MM.1S (cell line): ENCODE measurements at regions not wholly inside any gene's neighbourhood (a gene's known extent, or its start where the extent isn't known, plus 50 kb on each side); places are given as distances from the start of the nearest gene placed in this dataset.

ENCODE experiments used
- DNase-seq: peaks from one replicate; pipeline ENCODE4 v3.0.0-alpha.2; 2015
- H2AFZ ChIP-seq: fragments of 300-600 bp; sonication (generic); 2 replicates; pipeline ENCODE4 v1.6.0; 2016; ENCODE audit warnings: antibody characterized with exemption, low read length
- H3F3A ChIP-seq: fragments of 300-600 bp; sonication (generic); 2 replicates; pipeline ENCODE4 v1.6.1; 2016; ENCODE audit warnings: mild to moderate bottlenecking, antibody characterized with exemption, low read length, moderate library complexity, mixed read lengths; ENCODE audit not compliant: insufficient read depth
- H3K27ac ChIP-seq: fragments of 300-600 bp; sonication (generic); 2 replicates; pipeline ENCODE4 v1.5.1; 2016; ENCODE audit warnings: mild to moderate bottlenecking, low read length
- H3K27me3 ChIP-seq: fragments of 300-600 bp; sonication (generic); replicated peaks from 2 replicates; pipeline ENCODE4 v1.6.0; 2016; ENCODE audit warnings: low read length; ENCODE audit not compliant: insufficient read depth
- H3K36me3 ChIP-seq: fragments of 300-600 bp; sonication (generic); replicated peaks from 2 replicates; pipeline ENCODE4 v1.6.1; 2016; ENCODE audit warnings: mild to moderate bottlenecking, low read length, mixed read lengths; ENCODE audit not compliant: insufficient read depth
- H3K4me1 ChIP-seq: fragments of 300-600 bp; sonication (generic); 2 replicates; pipeline ENCODE4 v1.6.1; 2016; ENCODE audit warnings: low read length, mixed read lengths
- H3K4me2 ChIP-seq: fragments of 300-600 bp; sonication (generic); 2 replicates; pipeline ENCODE4 v1.6.0; 2016; ENCODE audit warnings: low read depth, low read length
- H3K4me3 ChIP-seq: fragments of 300-600 bp; sonication (generic); 2 replicates; pipeline ENCODE4 v1.5.1; 2016; ENCODE audit warnings: low read length, mixed read lengths
- H3K79me2 ChIP-seq: fragments of 300-600 bp; sonication (generic); 2 replicates; pipeline ENCODE4 v1.6.1; 2016; ENCODE audit warnings: mixed run types, low read length, mixed read lengths
- H3K9ac ChIP-seq: fragments of 300-600 bp; sonication (generic); 2 replicates; pipeline ENCODE4 v1.6.1; 2016; ENCODE audit warnings: low read length, mixed read lengths
- H3K9me2 ChIP-seq: fragments of 300-600 bp; sonication (generic); replicated peaks from 2 replicates; pipeline ENCODE4 v1.6.1; 2016; ENCODE audit warnings: mild to moderate bottlenecking, low read length, mixed read lengths; ENCODE audit not compliant: insufficient read depth
- H3K9me3 ChIP-seq: fragments of 300-600 bp; sonication (generic); replicated peaks from 2 replicates; pipeline ENCODE4 v1.6.1; 2016; ENCODE audit warnings: mild to moderate bottlenecking, low read length, mixed read lengths; ENCODE audit not compliant: insufficient read depth
- H4K20me1 ChIP-seq: fragments of 300-600 bp; sonication (generic); 2 replicates; pipeline ENCODE4 v1.6.1; 2016; ENCODE audit warnings: mild to moderate bottlenecking, low read length, moderate library complexity, mixed read lengths; ENCODE audit not compliant: insufficient read depth
- CTCF ChIP-seq: fragments of 300-600 bp; sonication (generic); IDR thresholded peaks from 2 replicates; pipeline ENCODE4 v1.5.1; 2016; ENCODE audit warnings: antibody characterized with exemption, low read length, mixed read lengths
- EZH2 ChIP-seq: fragments of 300-600 bp; sonication (generic); optimal IDR thresholded peaks from 2 replicates; pipeline ENCODE3; 2017; ENCODE audit warnings: low read depth, mild to moderate bottlenecking, antibody characterized with exemption, low read length, mixed read lengths
- EZH2phosphoT487 ChIP-seq: fragments of 300-600 bp; sonication (generic); IDR thresholded peaks from 2 replicates; pipeline ENCODE4 v1.6.1; 2018; ENCODE audit warnings: antibody characterized with exemption, low read length

DNA sequence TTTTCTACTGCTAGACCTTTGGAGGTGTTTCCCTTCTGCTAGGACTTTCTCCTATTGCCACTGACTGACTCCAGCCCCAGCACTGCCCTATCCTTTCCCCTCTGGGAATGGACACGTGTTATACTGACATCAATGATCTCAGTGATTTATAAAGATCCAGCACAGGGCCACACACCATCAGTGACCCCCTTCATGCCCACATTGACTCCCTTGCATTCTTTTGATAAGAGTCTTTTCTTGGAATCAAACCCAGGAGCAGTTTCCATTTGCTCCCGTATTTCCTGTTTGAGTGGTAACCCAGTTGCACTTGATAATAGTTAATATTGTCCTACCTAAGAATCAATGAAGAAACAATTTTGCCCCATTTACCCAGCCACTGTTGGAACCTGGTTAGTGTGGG, 501.0 kb upstream of the USP24 start:
- H3K4me2 ChIP-seq, result no peak overlapping the region

GRCh38 chr1:55714230-55714629, 499.1 kb upstream of the USP24 start:
- Histone ChIP-seq H3K9me2 (no peaks in the 10 kb centered on the region), H3K9me3 (no peaks in the 10 kb centered on the region), H4K20me1 (no peaks in the 10 kb centered on the region), H2AFZ (no peak overlapping the region), H3K27me3 (no peaks in the 10 kb centered on the region), H3K79me2 (no peaks in the 10 kb centered on the region), H3K36me3 (no peaks in the 10 kb centered on the region), H3K4me1 (no peaks in the 10 kb centered on the region), H3K9ac (no peak overlapping the region), H3K27ac (no peak overlapping the region), H3K4me3 (no peak overlapping the region), H3K4me2 (no peak overlapping the region), H3F3A (no peaks in the 10 kb centered on the region)
- DNase-seq, result no peak
- TF ChIP-seq EZH2phosphoT487, result no peak
- no peak for TF ChIP-seq EZH2
- no peak for TF ChIP-seq CTCF

More for the DNA sequence above, 501.0 kb upstream of the USP24 start:
- Histone ChIP-seq H3K27ac (no peak overlapping the region), H3K4me3 (no peak overlapping the region), H3K4me1 (no peaks in the 10 kb centered on the region), H3K27me3 (no peaks in the 10 kb centered on the region), H2AFZ (no peak overlapping the region), H3F3A (no peaks in the 10 kb centered on the region), H3K9ac (no peak overlapping the region), H4K20me1 (no peaks in the 10 kb centered on the region), H3K9me2 (no peaks in the 10 kb centered on the region), H3K36me3 (no peaks in the 10 kb centered on the region), H3K79me2 (no peaks in the 10 kb centered on the region), H3K9me3 (no peaks in the 10 kb centered on the region)
- TF ChIP-seq EZH2 (no peak), CTCF (no peak), EZH2phosphoT487 (no peak)
- no peak for DNase-seq

GRCh38 chr1:55713516-55713915, 498.4 kb upstream of the USP24 start:
- TF ChIP-seq EZH2phosphoT487 (no peak), EZH2 (no peak)
- no peak overlapping the region for H3K9ac ChIP-seq
- H3K4me1 ChIP-seq, result no peaks in the 10 kb centered on the region
- H3K36me3 ChIP-seq, result no peaks in the 10 kb centered on the region
- no peak overlapping the region for H2AFZ ChIP-seq
- no peak for DNase-seq
- no peaks in the 10 kb centered on the region for H3F3A ChIP-seq
- no peaks in the 10 kb centered on the region for H3K9me2 ChIP-seq
- H3K4me2 ChIP-seq, result no peak overlapping the region
- H3K4me3 ChIP-seq, result no peak overlapping the region
- H3K27me3 ChIP-seq, result no peaks in the 10 kb centered on the region
- no peak overlapping the region for H3K27ac ChIP-seq
- H3K79me2 ChIP-seq, result no peaks in the 10 kb centered on the region
- H3K9me3 ChIP-seq, result no peaks in the 10 kb centered on the region
- no peaks in the 10 kb centered on the region for H4K20me1 ChIP-seq

DNA sequence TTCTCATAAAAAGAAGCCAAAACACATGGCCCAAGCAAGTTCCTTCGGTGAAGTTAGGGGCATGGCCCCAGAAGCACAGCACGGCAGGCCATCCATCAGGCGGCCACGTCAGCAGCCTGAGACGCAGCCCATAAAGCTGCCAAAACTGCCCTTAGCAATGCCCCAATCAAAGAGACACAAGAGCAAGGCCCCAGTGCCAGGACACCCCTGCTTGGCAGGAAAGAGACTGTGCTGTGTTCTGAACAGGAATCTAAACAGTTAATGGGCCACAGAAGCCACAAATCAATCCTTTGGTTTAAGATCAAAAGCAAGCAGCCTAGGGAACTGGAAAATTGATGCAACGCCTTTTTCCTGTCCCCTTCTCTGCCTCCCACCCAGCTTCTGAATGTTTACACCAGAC, 497.0 kb upstream of the USP24 start:
- H3K79me2 ChIP-seq, result no peaks in the 10 kb centered on the region
- H3K4me1 ChIP-seq, result no peaks in the 10 kb centered on the region
- TF ChIP-seq EZH2 (no peak), CTCF (no peak), EZH2phosphoT487 (no peak)
- no peak overlapping the region for H2AFZ ChIP-seq
- DNase-seq, result no peak
- no peaks in the 10 kb centered on the region for H4K20me1 ChIP-seq
- H3K4me3 ChIP-seq, result no peak overlapping the region
- no peaks in the 10 kb centered on the region for H3F3A ChIP-seq
- H3K9me3 ChIP-seq, result no peaks in the 10 kb centered on the region
- no peak overlapping the region for H3K27ac ChIP-seq
- H3K4me2 ChIP-seq, result no peak overlapping the region
- H3K36me3 ChIP-seq, result no peaks in the 10 kb centered on the region
- no peaks in the 10 kb centered on the region for H3K27me3 ChIP-seq
- no peak overlapping the region for H3K9ac ChIP-seq
- no peaks in the 10 kb centered on the region for H3K9me2 ChIP-seq
